HFFc6 (cell line): ENCODE measurements at regions not wholly inside any gene's neighbourhood (a gene's known extent, or its start where the extent isn't known, plus 50 kb on each side); places are given as distances from the start of the nearest gene placed in this dataset.

Experiments
- DNase-seq: peaks from one replicate; pipeline ENCODE4 v3.0.0-alpha.2; 2018
- H3K27ac Mint-ChIP-seq: 2 replicates; pipeline ENCODE4 v1.8.0; 2020; ENCODE audit warnings: mild to moderate bottlenecking, mixed read lengths
- H3K27me3 Mint-ChIP-seq: 2 replicates; pipeline ENCODE4 v1.8.0; 2021; ENCODE audit warnings: mild to moderate bottlenecking, moderate library complexity, mixed read lengths; ENCODE audit not compliant: insufficient read depth
- H3K36me3 Mint-ChIP-seq: 2 replicates; pipeline ENCODE4 v1.8.0; 2021; ENCODE audit warnings: low read depth, mixed read lengths
- H3K4me1 Mint-ChIP-seq: 2 replicates; pipeline ENCODE4 v1.8.0; 2020; ENCODE audit warnings: low read depth, mixed read lengths
- H3K4me3 Mint-ChIP-seq: 2 replicates; pipeline ENCODE4 v1.8.0; 2020; ENCODE audit warnings: mild to moderate bottlenecking, moderate library complexity, mixed read lengths
- H3K9me3 Mint-ChIP-seq: 2 replicates; pipeline ENCODE4 v1.8.0; 2020; ENCODE audit warnings: mild to moderate bottlenecking, mixed read lengths
- TF ChIP-seq, protein P1 (sequence below): fragments of 200-600 bp; sonication (generic); IDR thresholded peaks from 2 replicates; pipeline ENCODE4 v1.5.0; 2021; ENCODE audit warnings: antibody characterized with exemption, mild to moderate bottlenecking

DNA sequence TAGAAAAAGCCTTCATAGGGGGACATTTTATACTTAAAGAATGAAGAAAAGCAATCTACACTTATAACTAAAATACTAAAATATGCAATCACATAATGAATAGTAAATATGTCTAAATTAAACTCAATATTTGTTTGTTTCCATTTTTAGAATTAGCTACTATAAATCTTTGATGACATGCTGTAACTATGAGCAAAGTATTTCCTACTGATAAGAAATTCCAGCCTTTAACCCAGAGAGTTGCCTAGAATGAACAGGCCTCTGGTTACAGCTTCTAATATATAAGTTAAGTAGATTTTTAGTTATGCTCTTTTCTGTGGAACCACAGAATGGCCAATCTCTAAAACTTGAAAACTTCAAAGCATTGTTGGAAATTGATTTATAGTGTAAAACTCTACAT lies 1465.6 kb upstream of the ZEB2 start:
- no peaks in the 10 kb centered on the region for H3K4me1 Mint-ChIP-seq
- H3K9me3 Mint-ChIP-seq, result no peaks in the 10 kb centered on the region
- TF ChIP-seq, protein P1, sequence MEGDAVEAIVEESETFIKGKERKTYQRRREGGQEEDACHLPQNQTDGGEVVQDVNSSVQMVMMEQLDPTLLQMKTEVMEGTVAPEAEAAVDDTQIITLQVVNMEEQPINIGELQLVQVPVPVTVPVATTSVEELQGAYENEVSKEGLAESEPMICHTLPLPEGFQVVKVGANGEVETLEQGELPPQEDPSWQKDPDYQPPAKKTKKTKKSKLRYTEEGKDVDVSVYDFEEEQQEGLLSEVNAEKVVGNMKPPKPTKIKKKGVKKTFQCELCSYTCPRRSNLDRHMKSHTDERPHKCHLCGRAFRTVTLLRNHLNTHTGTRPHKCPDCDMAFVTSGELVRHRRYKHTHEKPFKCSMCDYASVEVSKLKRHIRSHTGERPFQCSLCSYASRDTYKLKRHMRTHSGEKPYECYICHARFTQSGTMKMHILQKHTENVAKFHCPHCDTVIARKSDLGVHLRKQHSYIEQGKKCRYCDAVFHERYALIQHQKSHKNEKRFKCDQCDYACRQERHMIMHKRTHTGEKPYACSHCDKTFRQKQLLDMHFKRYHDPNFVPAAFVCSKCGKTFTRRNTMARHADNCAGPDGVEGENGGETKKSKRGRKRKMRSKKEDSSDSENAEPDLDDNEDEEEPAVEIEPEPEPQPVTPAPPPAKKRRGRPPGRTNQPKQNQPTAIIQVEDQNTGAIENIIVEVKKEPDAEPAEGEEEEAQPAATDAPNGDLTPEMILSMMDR, result no peak
- H3K27ac Mint-ChIP-seq, result no peak overlapping the region
- DNase-seq, result no peak
- no peak overlapping the region for H3K4me3 Mint-ChIP-seq
- no peaks in the 10 kb centered on the region for H3K36me3 Mint-ChIP-seq
- H3K27me3 Mint-ChIP-seq, result no peaks in the 10 kb centered on the region

DNA sequence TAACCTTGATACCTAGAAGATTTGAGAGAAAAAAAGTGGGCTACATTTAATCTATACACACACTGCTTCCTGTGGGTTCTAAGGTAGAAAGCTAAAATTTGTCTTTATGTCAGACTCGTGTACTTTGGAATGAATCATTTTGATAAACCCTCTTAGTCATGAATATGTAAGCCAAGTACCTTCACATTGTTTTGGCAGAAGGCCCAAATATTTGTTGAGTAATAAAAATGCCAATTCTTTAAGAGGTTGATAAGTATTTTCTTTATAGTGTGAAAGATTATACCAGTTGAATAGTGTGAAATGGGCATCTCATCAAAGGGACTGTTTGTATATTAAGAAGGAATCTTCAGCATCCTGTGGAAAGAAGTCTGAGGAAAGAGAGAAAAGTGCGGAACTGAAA lies 1464.7 kb upstream of the ZEB2 start:
- no peak for DNase-seq
- TF ChIP-seq, protein P1, result no peak
- Mint-ChIP-seq H3K9me3 (no peaks in the 10 kb centered on the region), H3K4me3 (no peak overlapping the region), H3K4me1 (no peaks in the 10 kb centered on the region), H3K36me3 (no peaks in the 10 kb centered on the region), H3K27ac (no peak overlapping the region), H3K27me3 (no peaks in the 10 kb centered on the region)

DNA sequence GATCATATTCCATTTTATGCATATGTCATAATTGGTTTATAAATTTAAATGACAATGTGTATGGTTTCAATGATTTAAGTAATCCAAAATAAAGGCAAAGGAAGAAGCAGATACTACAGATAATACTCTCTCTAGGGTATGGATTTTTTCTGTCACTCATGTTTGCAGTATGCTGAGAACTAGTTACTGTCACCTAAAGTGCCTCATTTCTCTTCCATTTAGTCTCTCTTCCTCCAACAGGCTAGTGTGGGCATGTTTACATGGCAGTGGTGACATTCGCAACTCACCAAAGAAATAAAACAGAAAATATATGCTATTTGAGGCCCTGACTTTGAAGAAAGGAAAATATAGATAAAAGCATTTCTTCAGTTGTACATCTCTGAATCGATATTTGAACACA lies 1460.4 kb upstream of the ZEB2 start:
- Mint-ChIP-seq H3K4me3 (no peak overlapping the region), H3K4me1 (no peaks in the 10 kb centered on the region), H3K27ac (no peak overlapping the region), H3K9me3 (no peaks in the 10 kb centered on the region), H3K36me3 (no peaks in the 10 kb centered on the region), H3K27me3 (no peaks in the 10 kb centered on the region)
- TF ChIP-seq, protein P1, result no peak
- no peak for DNase-seq

DNA sequence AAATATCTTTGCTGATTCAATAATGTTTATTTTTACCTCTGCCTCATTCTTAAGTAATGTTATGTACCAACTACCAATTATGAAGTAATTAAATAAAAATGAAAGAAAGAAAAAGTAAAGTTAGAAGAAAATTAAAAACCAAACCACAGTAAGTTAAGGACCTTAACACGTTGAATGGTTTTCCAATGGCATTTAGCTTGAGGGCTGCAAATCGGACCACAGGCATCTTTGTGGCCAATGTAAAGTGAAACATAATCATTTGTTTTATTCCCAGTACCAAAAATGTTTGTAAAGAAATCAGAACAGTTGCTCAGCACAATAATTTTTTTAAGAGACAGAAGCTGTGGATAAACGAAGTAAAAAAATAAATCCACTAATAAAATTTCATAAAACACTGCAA lies 1455.5 kb upstream of the ZEB2 start:
- TF ChIP-seq, protein P1, result no peak
- DNase-seq, result no peak
- Mint-ChIP-seq H3K36me3 (no peaks in the 10 kb centered on the region), H3K27me3 (no peaks in the 10 kb centered on the region), H3K4me3 (no peak overlapping the region), H3K27ac (no peak overlapping the region), H3K9me3 (no peaks in the 10 kb centered on the region), H3K4me1 (no peaks in the 10 kb centered on the region)

DNA sequence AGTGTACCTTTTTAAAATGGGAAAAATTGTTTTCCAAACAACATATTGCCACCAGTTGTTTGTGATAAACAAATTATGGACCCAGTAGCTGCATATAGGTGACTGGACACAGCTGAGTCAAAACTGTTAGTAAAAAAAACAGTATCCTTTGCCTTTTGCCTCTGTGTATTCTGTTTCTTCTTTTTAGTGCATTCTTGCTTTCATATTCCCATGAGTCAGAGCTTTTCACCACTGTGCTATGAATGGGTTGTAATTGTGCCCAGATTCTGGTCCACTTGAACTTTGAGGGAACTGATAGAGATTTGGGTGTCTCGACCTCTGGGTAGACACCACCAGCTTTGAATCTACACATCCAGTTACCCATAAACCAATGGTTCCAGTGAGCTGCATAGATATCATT lies 1441.9 kb upstream of the ZEB2 start:
- H3K27me3 Mint-ChIP-seq, result peaks cover 1% of the 10 kb centered on the region; the same call in 1 of the 2 replicates
- no peaks in the 10 kb centered on the region for H3K36me3 Mint-ChIP-seq
- no peak overlapping the region for H3K27ac Mint-ChIP-seq
- peaks cover 30% of the 10 kb centered on the region for H3K9me3 Mint-ChIP-seq
- DNase-seq, result no peak
- H3K4me3 Mint-ChIP-seq, result no peak overlapping the region
- H3K4me1 Mint-ChIP-seq, result no peaks in the 10 kb centered on the region
- TF ChIP-seq, protein P1, result no peak
